GM21825 (cell line): ENCODE measurements at regions not wholly inside any gene's neighbourhood (a gene's known extent, or its start where the extent isn't known, plus 50 kb on each side); places are given as distances from the start of the nearest gene placed in this dataset.
"Not testable (repeated sequence)": the region's sequence is repeated elsewhere in the genome, so short reads cannot be mapped to it uniquely, and the experiment has no call there.

Experiments used
- ATAC-seq: cut with Tn5 transposase; IDR thresholded peaks from one replicate; pipeline ENCODE4 v1.9.1; 2021; ENCODE audit warnings: mild to moderate bottlenecking, moderate library complexity; ENCODE audit not compliant: unreplicated experiment

- ATAC-seq: no peak
Observed at GRCh38 chr3:174536319-174536718, 322.8 kb upstream of the NAALADL2 start.

- no peak for ATAC-seq
Observed at GRCh38 chr3:174538151-174538550, 321.0 kb upstream of the NAALADL2 start.

- ATAC-seq: no peak
Observed at GRCh38 chr3:174540116-174540908, 318.8 kb upstream of the NAALADL2 start.

GRCh38 chr3:174541708-174542315 is 317.3 kb upstream of the NAALADL2 start:
- no peak for ATAC-seq

- no peak for ATAC-seq
Observed at GRCh38 chr3:174547801-174548435, 311.2 kb upstream of the NAALADL2 start.

- no peak for ATAC-seq
Observed at GRCh38 chr3:174548841-174549623, 310.1 kb upstream of the NAALADL2 start.

- ATAC-seq: no peak
Observed at GRCh38 chr3:174581558-174581957, 277.6 kb upstream of the NAALADL2 start.

- ATAC-seq: no peak
Observed at GRCh38 chr3:174583396-174583795, 275.7 kb upstream of the NAALADL2 start.

GRCh38 chr3:174587137-174587536 is 272.0 kb upstream of the NAALADL2 start:
- ATAC-seq: not testable (repeated sequence)

GRCh38 chr3:174596447-174596982 is 262.6 kb upstream of the NAALADL2 start:
- no peak for ATAC-seq

GRCh38 chr3:174598885-174599439 is 260.2 kb upstream of the NAALADL2 start:
- no peak for ATAC-seq

- no peak for ATAC-seq
Observed at GRCh38 chr3:174613173-174613572, 246.0 kb upstream of the NAALADL2 start.

GRCh38 chr3:174614036-174614435 is 245.1 kb upstream of the NAALADL2 start:
- no peak for ATAC-seq

- no peak for ATAC-seq
Observed at GRCh38 chr3:174618368-174619080, 240.6 kb upstream of the NAALADL2 start.

GRCh38 chr3:174619239-174619638 is 239.9 kb upstream of the NAALADL2 start:
- ATAC-seq: no peak

- ATAC-seq: no peak
Observed at GRCh38 chr3:174620138-174620537, 239.0 kb upstream of the NAALADL2 start.

GRCh38 chr3:174620855-174621472 is 238.2 kb upstream of the NAALADL2 start:
- no peak for ATAC-seq

- ATAC-seq: no peak
Observed at GRCh38 chr3:174633342-174633741, 225.8 kb upstream of the NAALADL2 start.

GRCh38 chr3:174636451-174636850 is 222.7 kb upstream of the NAALADL2 start:
- no peak for ATAC-seq

- no peak for ATAC-seq
Observed at GRCh38 chr3:174639406-174639805, 219.7 kb upstream of the NAALADL2 start.
